ENCODE measurements at regions not wholly inside any gene's neighbourhood (a gene's known extent, or its start where the extent isn't known, plus 50 kb on each side); places are given as distances from the start of the nearest gene placed in this dataset.

- TF ChIP-seq POLR2A (IDR thresholded peaks at IDR 0.05) = no peak
- no peak for TF ChIP-seq CTCF (IDR thresholded peaks at IDR 0.05)
These were observed 163.9 kb upstream of the IGFBP7 start for GRCh38 chr4:57274082-57274481.

All from heart left ventricle (tissue), 13 donors.